ENCODE measurements at regions not wholly inside any gene's neighbourhood (a gene's known extent, or its start where the extent isn't known, plus 50 kb on each side); places are given as distances from the start of the nearest gene placed in this dataset.

- TF ChIP-seq CTCF (IDR thresholded peaks at IDR 0.05) (no peak), POLR2A (IDR thresholded peaks at IDR 0.05) (no peak), EP300 (IDR thresholded peaks at IDR 0.05) (no peak)
Measured at GRCh38 chr2:57080035-57080434, 896.2 kb downstream of the CCDC85A start.

All from ovary (tissue), 3 donors.